ENCODE measurements at regions not wholly inside any gene's neighbourhood (a gene's known extent, or its start where the extent isn't known, plus 50 kb on each side); places are given as distances from the start of the nearest gene placed in this dataset.

DNA sequence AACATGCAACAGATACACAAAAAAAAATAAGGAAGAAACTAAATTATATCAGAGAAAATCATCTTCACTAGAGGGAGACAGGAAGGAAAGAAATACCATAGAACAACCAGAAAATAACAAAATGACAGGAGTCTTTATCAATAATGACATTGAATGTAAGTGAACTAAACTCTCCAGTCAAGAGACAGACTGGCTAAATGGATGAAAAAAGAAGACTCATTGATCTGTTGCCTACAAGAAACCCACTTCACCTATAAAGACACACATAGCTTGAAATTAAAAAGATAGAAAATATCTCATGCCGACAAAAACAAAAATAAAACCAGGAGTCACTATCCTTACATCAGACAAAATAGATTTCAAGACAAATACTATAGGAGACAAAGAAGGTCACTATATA lies 593.1 kb upstream of the USP24 start:
- TF ChIP-seq, protein P1, sequence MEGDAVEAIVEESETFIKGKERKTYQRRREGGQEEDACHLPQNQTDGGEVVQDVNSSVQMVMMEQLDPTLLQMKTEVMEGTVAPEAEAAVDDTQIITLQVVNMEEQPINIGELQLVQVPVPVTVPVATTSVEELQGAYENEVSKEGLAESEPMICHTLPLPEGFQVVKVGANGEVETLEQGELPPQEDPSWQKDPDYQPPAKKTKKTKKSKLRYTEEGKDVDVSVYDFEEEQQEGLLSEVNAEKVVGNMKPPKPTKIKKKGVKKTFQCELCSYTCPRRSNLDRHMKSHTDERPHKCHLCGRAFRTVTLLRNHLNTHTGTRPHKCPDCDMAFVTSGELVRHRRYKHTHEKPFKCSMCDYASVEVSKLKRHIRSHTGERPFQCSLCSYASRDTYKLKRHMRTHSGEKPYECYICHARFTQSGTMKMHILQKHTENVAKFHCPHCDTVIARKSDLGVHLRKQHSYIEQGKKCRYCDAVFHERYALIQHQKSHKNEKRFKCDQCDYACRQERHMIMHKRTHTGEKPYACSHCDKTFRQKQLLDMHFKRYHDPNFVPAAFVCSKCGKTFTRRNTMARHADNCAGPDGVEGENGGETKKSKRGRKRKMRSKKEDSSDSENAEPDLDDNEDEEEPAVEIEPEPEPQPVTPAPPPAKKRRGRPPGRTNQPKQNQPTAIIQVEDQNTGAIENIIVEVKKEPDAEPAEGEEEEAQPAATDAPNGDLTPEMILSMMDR (conservative IDR thresholded peaks at IDR 0.05 in 1 of 2, IDR thresholded peaks at IDR 0.05 in 1 of 2; ENCODE audit: low read depth in 1 of 2, low read length in 2 of 2), result no peak
- TF ChIP-seq EZH2 (IDR thresholded peaks at IDR 0.05; ENCODE audit: low read length, missing control alignments), result no peak
